ENCODE measurements at regions not wholly inside any gene's neighbourhood (a gene's known extent, or its start where the extent isn't known, plus 50 kb on each side); places are given as distances from the start of the nearest gene placed in this dataset.
A peak's percentile ranks its signal among the peaks of the same experiment; 100 is the strongest.

DNA sequence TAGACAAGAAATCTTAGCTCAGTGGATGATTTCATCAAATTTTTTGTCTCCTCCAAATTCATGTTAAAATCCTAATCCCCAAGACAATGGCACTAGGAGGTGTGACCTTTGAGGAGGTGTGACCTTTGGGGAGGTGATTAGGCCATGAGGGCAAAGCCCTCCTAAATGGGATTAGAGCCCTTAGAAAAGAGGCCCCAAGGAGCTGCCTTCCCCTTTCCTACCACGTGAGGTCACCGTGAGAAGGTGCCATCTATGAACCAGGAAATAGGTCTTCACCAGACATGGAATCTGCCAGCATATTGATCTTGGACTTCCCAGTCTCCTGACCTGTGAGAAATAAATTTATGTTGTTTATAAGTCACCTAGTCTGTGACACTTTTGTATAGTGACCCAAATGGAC is 138.7 kb downstream of the TRIM29 start:
- peaks cover 0 to under 1% (median 0%) of the 10 kb centered on the region in 3 donors for H3K4me1 ChIP-seq (ENCODE audit: control insufficient read depth in 3 of 3, insufficient read depth in 2 of 3, low read depth in 1 of 3, low read length in 2 of 3)
- no peak overlapping the region for H3K4me3 ChIP-seq (ENCODE audit: low read depth in 1 of 3, low read length in 3 of 3)
- WGBS, 3 donors = 43 to 62% (median 59%) methylated on average over 2 of the region's 2 CpGs
- no peaks in the 10 kb centered on the region for H3K9me3 ChIP-seq (ENCODE audit: control insufficient read depth in 2 of 2, insufficient read depth in 1 of 2, low read depth in 1 of 2, low read length in 1 of 2)
- H3K36me3 ChIP-seq (ENCODE audit: control insufficient read depth in 3 of 3, insufficient read depth in 2 of 3, low read depth in 1 of 3, low read length in 3 of 3) = no peaks in the 10 kb centered on the region
- no peak overlapping the region for H3K27ac ChIP-seq (ENCODE audit: low read depth in 1 of 3, low read length in 2 of 3)
- H3K27me3 ChIP-seq (ENCODE audit: control insufficient read depth in 3 of 3, insufficient read depth in 3 of 3, low read length in 3 of 3) = no peaks in the 10 kb centered on the region
- DNase-seq (peak in 1 of 2 donors; percentile 38), FAIRE-seq (no peak)

DNA sequence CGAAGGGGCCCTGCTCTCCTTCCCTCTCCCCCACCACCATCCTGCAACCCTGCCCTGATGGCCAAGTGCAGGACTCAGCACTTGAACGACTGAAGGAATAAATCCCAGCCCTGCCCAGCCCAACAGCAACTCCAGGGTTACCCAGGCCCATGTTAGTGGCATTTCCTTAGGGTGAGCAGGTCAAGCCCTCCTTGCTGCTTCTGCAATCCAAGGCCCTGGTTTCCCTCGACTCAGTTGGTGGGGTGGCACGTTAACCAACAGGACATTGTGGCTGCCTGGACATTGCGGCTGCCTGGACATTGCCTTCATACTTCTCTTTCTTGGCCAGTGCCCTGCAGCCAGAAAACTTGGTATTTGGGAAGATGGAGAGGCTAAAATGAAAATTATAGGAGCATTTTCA is 141.4 kb downstream of the TRIM29 start:
- no peak overlapping the region for H3K4me3 ChIP-seq (ENCODE audit: low read depth in 1 of 3, low read length in 3 of 3)
- DNase-seq (no peak), FAIRE-seq (no peak)
- H3K27ac ChIP-seq (ENCODE audit: low read depth in 1 of 3, low read length in 2 of 3) = no peak overlapping the region
- no peaks in the 10 kb centered on the region for H3K36me3 ChIP-seq (ENCODE audit: control insufficient read depth in 3 of 3, insufficient read depth in 2 of 3, low read depth in 1 of 3, low read length in 3 of 3)
- no peaks in the 10 kb centered on the region for H3K9me3 ChIP-seq (ENCODE audit: control insufficient read depth in 2 of 2, insufficient read depth in 1 of 2, low read depth in 1 of 2, low read length in 1 of 2)
- H3K4me1 ChIP-seq (ENCODE audit: control insufficient read depth in 3 of 3, insufficient read depth in 2 of 3, low read depth in 1 of 3, low read length in 2 of 3) = peaks cover 0 to 13% (median 0%) of the 10 kb centered on the region in 3 donors
- no peaks in the 10 kb centered on the region for H3K27me3 ChIP-seq (ENCODE audit: control insufficient read depth in 3 of 3, insufficient read depth in 3 of 3, low read length in 3 of 3)
- 64 to 82% (median 75%) methylated on average over 5 of the region's 5 CpGs for WGBS, 3 donors

DNA sequence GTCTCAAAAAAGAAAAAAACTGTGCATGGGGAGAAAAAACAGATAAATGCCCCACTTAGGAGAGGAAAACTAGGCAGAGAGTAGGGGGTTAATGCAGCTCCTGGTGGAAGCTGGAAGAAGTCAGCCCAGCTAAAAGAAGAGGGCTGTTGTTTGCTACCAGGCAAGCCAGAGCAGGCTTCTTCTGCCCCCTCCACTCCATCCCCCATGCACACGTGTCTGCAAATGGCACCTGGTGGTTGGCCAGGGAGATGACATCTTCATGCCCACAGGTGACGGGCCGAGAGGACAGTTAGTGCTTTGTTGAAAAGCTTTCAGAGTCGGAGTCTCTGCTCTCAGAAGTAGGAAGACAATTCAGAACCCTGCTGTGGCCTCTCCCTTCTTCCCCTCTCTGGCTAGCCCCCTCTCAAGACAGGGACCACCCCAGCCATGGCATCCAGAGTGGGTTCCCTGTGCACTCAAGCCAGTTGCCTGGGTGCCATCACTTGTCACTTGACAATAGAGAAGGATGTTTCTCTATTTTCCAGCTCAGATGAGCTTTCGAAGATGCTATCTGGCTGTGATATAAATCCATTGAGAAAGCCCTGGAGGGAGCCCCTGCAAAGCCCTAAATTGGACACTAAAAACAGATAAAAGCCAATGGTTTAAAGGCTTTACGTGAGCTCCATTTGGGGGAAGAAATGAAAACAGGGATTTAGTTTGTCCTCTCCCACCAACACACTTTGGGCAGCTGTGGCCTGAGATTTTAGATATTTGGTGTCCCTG is 142.0 kb downstream of the TRIM29 start:
- Histone ChIP-seq H3K36me3 (ENCODE audit: control insufficient read depth in 3 of 3, insufficient read depth in 2 of 3, low read depth in 1 of 3, low read length in 3 of 3) (no peaks in the 10 kb centered on the region), H3K4me1 (ENCODE audit: control insufficient read depth in 3 of 3, insufficient read depth in 2 of 3, low read depth in 1 of 3, low read length in 2 of 3) (peaks cover 0 to 13% (median 0%) of the 10 kb centered on the region in 3 donors), H3K27me3 (ENCODE audit: control insufficient read depth in 3 of 3, insufficient read depth in 3 of 3, low read length in 3 of 3) (no peaks in the 10 kb centered on the region), H3K27ac (ENCODE audit: low read depth in 1 of 3, low read length in 2 of 3) (no peak overlapping the region), H3K4me3 (ENCODE audit: low read depth in 1 of 3, low read length in 3 of 3) (no peak overlapping the region), H3K9me3 (ENCODE audit: control insufficient read depth in 2 of 2, insufficient read depth in 1 of 2, low read depth in 1 of 2, low read length in 1 of 2) (no peaks in the 10 kb centered on the region)
- DNase-seq = no peak
- WGBS, 3 donors = 75 to 84% (median 80%) methylated on average over 6 of the region's 6 CpGs
- FAIRE-seq = no peak

DNA sequence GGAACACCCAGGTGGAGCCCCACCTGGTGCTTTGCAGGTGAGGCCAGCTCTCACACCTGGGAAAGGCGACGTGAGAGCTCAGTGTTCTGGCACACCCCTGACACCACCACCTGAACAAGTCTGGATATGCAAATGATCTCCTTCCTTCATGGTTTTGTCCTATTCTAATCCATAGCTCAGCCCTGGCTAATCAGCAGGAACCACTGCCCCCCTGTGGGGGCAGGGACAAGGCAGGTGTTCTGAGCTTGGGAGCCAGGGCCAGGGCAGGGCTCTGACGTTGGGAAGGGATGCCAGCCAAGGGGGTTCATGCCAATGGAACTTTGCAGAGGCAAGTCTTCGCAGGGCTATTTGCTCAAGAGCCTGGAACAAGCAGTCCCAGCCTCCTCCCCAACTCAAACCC is 144.2 kb downstream of the TRIM29 start:
- H3K4me1 ChIP-seq (ENCODE audit: control insufficient read depth in 3 of 3, insufficient read depth in 2 of 3, low read depth in 1 of 3, low read length in 2 of 3) = peaks cover 0 to 20% (median 0%) of the 10 kb centered on the region in 3 donors
- no peaks in the 10 kb centered on the region for H3K27me3 ChIP-seq (ENCODE audit: control insufficient read depth in 3 of 3, insufficient read depth in 3 of 3, low read length in 3 of 3)
- WGBS, 3 donors = 10 to 51% (median 27%) methylated on average over 4 of the region's 4 CpGs
- no peak for FAIRE-seq
- DNase-seq = peak; percentile 61 to 78
- no peaks in the 10 kb centered on the region for H3K9me3 ChIP-seq (ENCODE audit: control insufficient read depth in 2 of 2, insufficient read depth in 1 of 2, low read depth in 1 of 2, low read length in 1 of 2)
- no peaks in the 10 kb centered on the region for H3K36me3 ChIP-seq (ENCODE audit: control insufficient read depth in 3 of 3, insufficient read depth in 2 of 3, low read depth in 1 of 3, low read length in 3 of 3)
- H3K27ac ChIP-seq (ENCODE audit: low read depth in 1 of 3, low read length in 2 of 3) = peak overlapping the region in 1 of 3 donors; percentile 7
- no peak overlapping the region for H3K4me3 ChIP-seq (ENCODE audit: low read depth in 1 of 3, low read length in 3 of 3)

DNA sequence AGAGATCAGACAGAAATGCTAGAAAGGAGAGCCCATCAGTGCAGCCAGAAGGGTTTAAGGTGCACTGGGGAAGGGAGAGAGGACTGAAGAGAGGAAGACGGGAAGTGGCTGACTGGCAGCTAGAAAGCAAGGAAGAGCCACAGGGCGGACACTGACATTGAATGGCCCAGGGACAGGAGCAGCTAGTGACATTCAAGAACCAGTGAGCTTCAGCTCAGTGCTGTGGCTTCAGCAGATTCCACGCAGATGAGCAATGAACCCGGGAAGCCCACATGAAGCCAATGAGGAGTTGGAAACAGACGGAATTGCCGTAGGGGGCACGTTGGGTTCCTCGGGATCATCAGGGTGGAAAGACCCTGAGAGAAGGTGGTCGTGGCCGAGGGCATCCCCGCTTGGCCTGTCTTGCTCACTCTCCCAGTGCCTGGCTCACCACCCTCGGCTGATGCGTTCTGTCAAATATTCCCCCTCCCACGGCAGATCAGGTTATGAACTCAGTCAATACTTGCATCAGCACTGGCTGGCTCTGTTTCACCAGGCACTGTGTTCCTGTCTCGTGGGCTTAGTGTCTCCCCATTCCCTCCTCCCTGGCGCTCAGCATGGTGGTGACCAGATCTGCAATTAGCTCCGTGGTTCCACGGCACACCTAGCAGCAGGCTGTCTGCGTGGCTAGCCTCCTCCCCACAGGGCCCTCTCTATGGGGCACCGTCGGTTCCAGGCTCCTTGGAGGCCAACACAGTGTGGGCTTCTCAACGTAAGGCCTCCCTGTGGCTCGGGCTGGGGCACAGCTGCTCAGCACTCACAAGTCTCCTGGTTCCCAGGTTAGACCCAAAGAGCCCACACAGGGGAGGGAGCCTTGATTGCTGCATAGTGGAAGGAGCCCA is 145.5 kb downstream of the TRIM29 start:
- Histone ChIP-seq H3K27me3 (ENCODE audit: control insufficient read depth in 3 of 3, insufficient read depth in 3 of 3, low read length in 3 of 3) (no peaks in the 10 kb centered on the region), H3K4me1 (ENCODE audit: control insufficient read depth in 3 of 3, insufficient read depth in 2 of 3, low read depth in 1 of 3, low read length in 2 of 3) (peaks cover 0 to 24% (median 0%) of the 10 kb centered on the region in 3 donors), H3K9me3 (ENCODE audit: control insufficient read depth in 2 of 2, insufficient read depth in 1 of 2, low read depth in 1 of 2, low read length in 1 of 2) (no peaks in the 10 kb centered on the region), H3K27ac (ENCODE audit: low read depth in 1 of 3, low read length in 2 of 3) (no peak overlapping the region), H3K4me3 (ENCODE audit: low read depth in 1 of 3, low read length in 3 of 3) (no peak overlapping the region), H3K36me3 (ENCODE audit: control insufficient read depth in 3 of 3, insufficient read depth in 2 of 3, low read depth in 1 of 3, low read length in 3 of 3) (no peaks in the 10 kb centered on the region)
- FAIRE-seq = no peak
- no peak for DNase-seq
- 82 to 88% (median 83%) methylated on average over 23 of the region's 23 CpGs for WGBS, 3 donors

DNA sequence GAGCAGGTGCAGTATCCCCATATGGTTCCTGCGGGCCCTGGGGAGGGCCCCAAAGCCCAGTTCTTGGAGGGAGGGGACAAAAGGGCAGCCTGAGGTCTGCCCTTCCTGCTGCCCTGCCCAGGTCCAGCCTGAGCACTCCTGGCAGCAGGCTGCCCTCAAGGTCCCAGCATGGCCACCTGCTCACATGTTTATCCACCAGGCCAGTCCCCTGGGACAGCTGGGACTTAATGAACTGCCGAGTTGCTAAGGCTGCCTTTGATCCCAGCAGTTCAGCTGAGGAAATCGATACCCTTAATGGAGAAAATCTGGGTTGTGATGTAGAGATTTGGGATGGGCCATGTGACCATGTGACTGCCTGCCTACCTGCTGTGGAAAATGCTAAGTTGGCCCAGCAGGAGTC is 146.2 kb downstream of the TRIM29 start:
- no peak overlapping the region for H3K27ac ChIP-seq (ENCODE audit: low read depth in 1 of 3, low read length in 2 of 3)
- no peak for FAIRE-seq
- H3K4me3 ChIP-seq (ENCODE audit: low read depth in 1 of 3, low read length in 3 of 3) = no peak overlapping the region
- no peaks in the 10 kb centered on the region for H3K36me3 ChIP-seq (ENCODE audit: control insufficient read depth in 3 of 3, insufficient read depth in 2 of 3, low read depth in 1 of 3, low read length in 3 of 3)
- no peaks in the 10 kb centered on the region for H3K9me3 ChIP-seq (ENCODE audit: control insufficient read depth in 2 of 2, insufficient read depth in 1 of 2, low read depth in 1 of 2, low read length in 1 of 2)
- no peaks in the 10 kb centered on the region for H3K27me3 ChIP-seq (ENCODE audit: control insufficient read depth in 3 of 3, insufficient read depth in 3 of 3, low read length in 3 of 3)
- H3K4me1 ChIP-seq (ENCODE audit: control insufficient read depth in 3 of 3, insufficient read depth in 2 of 3, low read depth in 1 of 3, low read length in 2 of 3) = peaks cover 0 to 24% (median 0%) of the 10 kb centered on the region in 3 donors
- WGBS, 3 donors = 9 to 60% (median 21%) methylated on average over 2 to 3 of the region's 3 CpGs
- DNase-seq = peak in 1 of 2 donors; percentile 40

DNA sequence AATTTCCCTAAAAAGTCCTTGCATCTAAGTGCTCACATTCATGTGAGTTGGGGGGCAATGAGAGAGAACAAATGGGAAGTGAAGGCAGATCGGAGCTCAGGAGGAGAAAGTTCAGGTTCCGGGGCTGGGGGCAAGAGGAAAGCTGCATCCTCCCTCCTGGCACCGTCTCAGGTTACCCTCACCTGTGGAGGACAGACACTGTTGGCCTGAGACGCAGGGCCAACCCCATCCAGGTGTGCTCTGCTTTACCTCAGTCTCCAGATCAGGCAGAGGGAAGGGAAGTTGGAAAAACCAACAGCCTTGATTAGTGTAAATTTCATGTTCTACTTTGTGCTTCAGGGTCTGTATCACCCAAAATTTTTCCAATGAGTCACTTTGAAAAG is 146.9 kb downstream of the TRIM29 start:
- FAIRE-seq (no peak), DNase-seq (no peak)
- Histone ChIP-seq H3K27ac (ENCODE audit: low read depth in 1 of 3, low read length in 2 of 3) (no peak overlapping the region), H3K4me3 (ENCODE audit: low read depth in 1 of 3, low read length in 3 of 3) (no peak overlapping the region), H3K9me3 (ENCODE audit: control insufficient read depth in 2 of 2, insufficient read depth in 1 of 2, low read depth in 1 of 2, low read length in 1 of 2) (no peaks in the 10 kb centered on the region), H3K4me1 (ENCODE audit: control insufficient read depth in 3 of 3, insufficient read depth in 2 of 3, low read depth in 1 of 3, low read length in 2 of 3) (peaks cover 0 to 24% (median 0%) of the 10 kb centered on the region in 3 donors), H3K36me3 (ENCODE audit: control insufficient read depth in 3 of 3, insufficient read depth in 2 of 3, low read depth in 1 of 3, low read length in 3 of 3) (no peaks in the 10 kb centered on the region), H3K27me3 (ENCODE audit: control insufficient read depth in 3 of 3, insufficient read depth in 3 of 3, low read length in 3 of 3) (no peaks in the 10 kb centered on the region)
- WGBS, 3 donors = 78 to 88% (median 81%) methylated on average over 4 of the region's 4 CpGs

DNA sequence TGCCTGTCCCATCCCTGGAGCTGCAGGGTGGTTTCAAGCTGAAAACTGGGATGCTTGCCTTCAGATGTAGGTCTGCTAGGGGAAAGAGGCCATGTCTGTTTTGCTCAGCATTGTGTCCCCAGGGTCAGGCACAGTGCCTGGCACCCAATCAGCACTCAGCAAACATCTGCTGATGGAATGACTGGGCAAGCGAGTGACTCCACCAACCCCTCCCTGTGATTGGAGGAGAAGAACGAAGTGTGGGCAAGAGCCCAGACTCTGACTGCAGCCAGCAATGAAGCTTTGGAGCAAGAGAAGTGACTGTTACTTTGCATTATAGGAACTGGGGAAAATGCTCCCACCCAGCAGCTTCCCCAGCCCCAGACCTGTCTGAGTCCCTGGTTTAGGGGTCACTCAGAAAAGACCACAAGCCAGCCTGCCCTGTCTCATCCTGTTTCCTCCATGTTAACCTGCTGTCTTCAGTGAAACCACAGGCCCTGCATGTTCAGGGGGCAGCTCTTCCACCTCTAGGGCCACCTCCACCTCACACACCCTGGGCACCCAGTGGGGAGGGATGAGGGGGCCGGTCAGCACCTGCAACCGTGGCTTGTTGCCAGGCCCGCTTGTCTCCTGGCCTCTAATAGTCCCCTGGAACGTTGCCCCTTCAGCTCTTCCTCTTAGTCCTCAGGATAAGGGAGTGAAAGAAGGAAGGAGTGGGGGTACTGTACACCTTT is 147.4 kb downstream of the TRIM29 start:
- FAIRE-seq (no peak), DNase-seq (peak in 1 of 2 donors; percentile 32)
- WGBS, 3 donors = 16 to 48% (median 35%) methylated on average over 6 of the region's 6 CpGs

More for the DNA sequence above, 147.4 kb downstream of the TRIM29 start:
- no peak overlapping the region for H3K4me3 ChIP-seq (ENCODE audit: low read depth in 1 of 3, low read length in 3 of 3)
- H3K9me3 ChIP-seq (ENCODE audit: control insufficient read depth in 2 of 2, insufficient read depth in 1 of 2, low read depth in 1 of 2, low read length in 1 of 2) = no peaks in the 10 kb centered on the region
- peaks cover 0 to 24% (median 0%) of the 10 kb centered on the region in 3 donors for H3K4me1 ChIP-seq (ENCODE audit: control insufficient read depth in 3 of 3, insufficient read depth in 2 of 3, low read depth in 1 of 3, low read length in 2 of 3)
- H3K27me3 ChIP-seq (ENCODE audit: control insufficient read depth in 3 of 3, insufficient read depth in 3 of 3, low read length in 3 of 3) = no peaks in the 10 kb centered on the region
- H3K36me3 ChIP-seq (ENCODE audit: control insufficient read depth in 3 of 3, insufficient read depth in 2 of 3, low read depth in 1 of 3, low read length in 3 of 3) = no peaks in the 10 kb centered on the region
- H3K27ac ChIP-seq (ENCODE audit: low read depth in 1 of 3, low read length in 2 of 3) = no peak overlapping the region
